Gastrocnemius medialis (tissue), 4 donors: ENCODE measurements at regions not wholly inside any gene's neighbourhood (a gene's known extent, or its start where the extent isn't known, plus 50 kb on each side); places are given as distances from the start of the nearest gene placed in this dataset.

Source experiments
- POLR2A ChIP-seq, 2 donors: fragments of 450-650 bp; IDR thresholded peaks; one replicate each; pipeline ENCODE4 v1.6.1; 2017; ENCODE audit warnings: antibody characterized with exemption in 2 of 2, mild to moderate bottlenecking in 2 of 2, moderate library complexity in 2 of 2
- TF ChIP-seq, protein P1 (sequence below), 5 experiments: fragments of 450-650 bp in 3 of 5; fragments of 200-600 bp in 2 of 5; sonication (generic) in 2 of 5; IDR thresholded peaks in 4 of 5; conservative IDR thresholded peaks in 1 of 5; 1 replicate in 4 of 5; 2 replicates in 1 of 5; pipeline ENCODE4 v1.5.1; 2016 to 2019; ENCODE audit warnings: antibody characterized with exemption in 5 of 5, mild to moderate bottlenecking in 3 of 5, moderate library complexity in 3 of 5

DNA sequence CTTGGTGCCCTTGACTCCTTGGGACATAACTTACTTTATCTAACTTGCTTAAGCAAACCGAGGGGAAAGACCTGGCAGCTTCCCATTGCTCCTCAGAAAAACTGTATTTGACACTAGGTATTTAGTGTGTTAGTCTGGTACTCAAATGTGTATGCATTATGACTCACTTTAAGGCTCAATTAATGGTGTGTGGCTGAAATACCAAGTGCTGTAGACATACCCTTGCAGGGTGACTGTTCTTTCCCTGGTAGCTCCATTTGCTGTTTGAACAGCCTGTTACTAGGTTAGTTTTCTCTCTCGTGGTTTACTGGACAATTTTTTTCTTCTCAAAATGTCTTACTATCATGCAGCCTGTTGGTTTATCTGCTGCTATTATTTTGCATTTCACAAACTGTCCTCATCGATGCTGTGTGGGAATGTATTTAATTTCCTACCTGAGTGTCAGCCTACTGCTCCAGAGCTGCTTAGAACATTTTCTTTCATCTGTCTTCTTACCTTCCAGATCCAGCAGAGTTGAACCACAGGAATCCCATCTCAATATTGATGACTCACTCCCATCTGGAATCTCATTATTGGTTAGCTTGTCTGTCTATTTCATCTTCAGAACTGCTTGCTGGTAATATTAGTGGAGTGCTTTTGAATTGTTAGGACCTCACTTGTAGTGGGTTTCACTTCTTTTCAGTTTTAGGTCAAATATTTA is 158.0 kb upstream of the FAT1 start:
- TF ChIP-seq, protein P1, sequence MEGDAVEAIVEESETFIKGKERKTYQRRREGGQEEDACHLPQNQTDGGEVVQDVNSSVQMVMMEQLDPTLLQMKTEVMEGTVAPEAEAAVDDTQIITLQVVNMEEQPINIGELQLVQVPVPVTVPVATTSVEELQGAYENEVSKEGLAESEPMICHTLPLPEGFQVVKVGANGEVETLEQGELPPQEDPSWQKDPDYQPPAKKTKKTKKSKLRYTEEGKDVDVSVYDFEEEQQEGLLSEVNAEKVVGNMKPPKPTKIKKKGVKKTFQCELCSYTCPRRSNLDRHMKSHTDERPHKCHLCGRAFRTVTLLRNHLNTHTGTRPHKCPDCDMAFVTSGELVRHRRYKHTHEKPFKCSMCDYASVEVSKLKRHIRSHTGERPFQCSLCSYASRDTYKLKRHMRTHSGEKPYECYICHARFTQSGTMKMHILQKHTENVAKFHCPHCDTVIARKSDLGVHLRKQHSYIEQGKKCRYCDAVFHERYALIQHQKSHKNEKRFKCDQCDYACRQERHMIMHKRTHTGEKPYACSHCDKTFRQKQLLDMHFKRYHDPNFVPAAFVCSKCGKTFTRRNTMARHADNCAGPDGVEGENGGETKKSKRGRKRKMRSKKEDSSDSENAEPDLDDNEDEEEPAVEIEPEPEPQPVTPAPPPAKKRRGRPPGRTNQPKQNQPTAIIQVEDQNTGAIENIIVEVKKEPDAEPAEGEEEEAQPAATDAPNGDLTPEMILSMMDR (IDR thresholded peaks at IDR 0.05 in 4 of 5, conservative IDR thresholded peaks at IDR 0.05 in 1 of 5) = no peak
- no peak for TF ChIP-seq POLR2A (IDR thresholded peaks at IDR 0.05)
